H1 (cell line): ENCODE measurements at regions not wholly inside any gene's neighbourhood (a gene's known extent, or its start where the extent isn't known, plus 50 kb on each side); places are given as distances from the start of the nearest gene placed in this dataset.

Source experiments
- CTCF ChIA-PET: fragments of 300-600 bp; sonication (Branson Sonifier 250); formaldehyde crosslinking; loops from one replicate; lab custom pipeline; 2021; ENCODE audit not compliant: partially characterized antibody; lab: Charles Lee
- POLR2A ChIA-PET: fragments of 300-600 bp; sonication (Branson Sonifier 250); formaldehyde crosslinking; loops from one replicate; lab custom pipeline; 2021; ENCODE audit warnings: inconsistent platforms; ENCODE audit not compliant: partially characterized antibody; lab: Charles Lee
- DNase-seq, 2 experiments: peaks; one replicate each; pipeline versions ENCODE4 v3.0.0 to v3.0.0-alpha.2; 2010 to 2022; ENCODE audit warnings: low spot score in 2 of 2, low read depth in 1 of 2, mixed read lengths in 1 of 2
- FAIRE-seq: peaks from 2 replicates; lab custom pipeline; 2011; peaks lifted over from hg19 to GRCh38; lab: Jason Lieb, UNC
- H2AFZ ChIP-seq: 2 replicates; pipeline ENCODE4 v1.8.1; 2012; ENCODE audit warnings: low read length, inconsistent platforms
- H2AK5ac ChIP-seq: 2 replicates; pipeline ENCODE4 v1.6.1; 2013; ENCODE audit warnings: low read depth, low read length
- H2BK120ac ChIP-seq: replicated peaks from 2 replicates; pipeline ENCODE3; 2013; ENCODE audit warnings: low read depth, low read length, inconsistent platforms
- H2BK12ac ChIP-seq: 2 replicates; pipeline ENCODE4 v1.6.1; 2013; ENCODE audit warnings: low read depth, low read length
- H2BK15ac ChIP-seq: 2 replicates; pipeline ENCODE4 v1.6.1; 2013; ENCODE audit warnings: low read length
- H2BK20ac ChIP-seq: 2 replicates; pipeline ENCODE4 v1.6.1; 2013; ENCODE audit warnings: low read length
- H2BK5ac ChIP-seq: 2 replicates; pipeline ENCODE4 v1.6.1; 2013; ENCODE audit warnings: low read depth, low read length
- H3K14ac ChIP-seq: 2 replicates; pipeline ENCODE4 v1.6.1; 2013; ENCODE audit warnings: inconsistent platforms; ENCODE audit not compliant: insufficient read length
- H3K18ac ChIP-seq: 2 replicates; pipeline ENCODE4 v1.6.1; 2013; ENCODE audit warnings: low read length; ENCODE audit errors: extremely low read depth
- H3K23ac ChIP-seq: 2 replicates; pipeline ENCODE4 v1.6.1; 2013; ENCODE audit warnings: inconsistent platforms; ENCODE audit not compliant: insufficient read length
- H3K23me2 ChIP-seq: 2 replicates; pipeline ENCODE4 v1.6.1; 2013; ENCODE audit warnings: low read depth, low read length
- H3K27ac ChIP-seq: 2 replicates; pipeline ENCODE4 v1.6.1; 2011; ENCODE audit warnings: low read depth, low read length, inconsistent platforms
- H3K27me3 ChIP-seq, 4 experiments: replicated peaks in 1 of 4; 1 replicate in 1 of 4; 2 replicates in 3 of 4; pipeline versions ENCODE4 v1.6.1 to v1.8.1; 2011 to 2013; ENCODE audit warnings: low read length in 3 of 4, mild to moderate bottlenecking in 3 of 4, inconsistent platforms in 2 of 4, mixed read lengths in 2 of 4, moderate library complexity in 1 of 4; ENCODE audit not compliant: control insufficient read depth in 3 of 4, insufficient read depth in 3 of 4; ENCODE audit errors: extremely low read depth in 1 of 4
- H3K36me3 ChIP-seq, 4 experiments: 2 replicates each; pipeline versions ENCODE4 v1.6.1 to v1.8.1; 2011 to 2013; ENCODE audit warnings: mild to moderate bottlenecking in 4 of 4, low read length in 3 of 4, moderate library complexity in 2 of 4, control low read depth in 1 of 4, inconsistent platforms in 1 of 4; ENCODE audit not compliant: insufficient read depth in 4 of 4, control insufficient read depth in 2 of 4
- H3K4ac ChIP-seq: replicated peaks from 2 replicates; pipeline ENCODE3; 2013; ENCODE audit warnings: low read length, low read depth, mixed read lengths, inconsistent platforms; ENCODE audit not compliant: insufficient read length
- H3K4me1 ChIP-seq, 4 experiments: replicated peaks in 1 of 4; 1 replicate in 1 of 4; 2 replicates in 3 of 4; pipeline versions ENCODE4 v1.6.1 to v1.8.1; 2011 to 2013; ENCODE audit warnings: low read length in 3 of 4, inconsistent platforms in 2 of 4, mixed read lengths in 1 of 4; ENCODE audit not compliant: insufficient read depth in 4 of 4, control insufficient read depth in 3 of 4
- H3K4me2 ChIP-seq, 2 experiments: 2 replicates each; pipeline versions ENCODE4 v1.6.1 to v1.8.1; 2011 to 2013; ENCODE audit warnings: low read depth in 2 of 2, low read length in 2 of 2, control low read depth in 1 of 2, inconsistent platforms in 1 of 2, mild to moderate bottlenecking in 1 of 2; ENCODE audit not compliant: insufficient read depth in 1 of 2
- H3K4me3 ChIP-seq, 4 experiments: fragments of 200-600, 300-600 bp in 1 of 4; sonication (generic), shearing (Covaris generic), sonication (Bioruptor Twin) in 1 of 4; 2 replicates each; pipeline versions ENCODE4 v1.5.1 to v1.8.1; 2011 to 2016; ENCODE audit warnings: low read length in 4 of 4, low read depth in 3 of 4, control low read depth in 2 of 4, inconsistent platforms in 2 of 4, mild to moderate bottlenecking in 2 of 4, mixed read lengths in 1 of 4, moderate library complexity in 1 of 4; ENCODE audit not compliant: insufficient read depth in 2 of 4; ENCODE audit errors: extremely low read depth in 1 of 4
- H3K56ac ChIP-seq: replicated peaks from 2 replicates; pipeline ENCODE3; 2013; ENCODE audit warnings: low read depth, mild to moderate bottlenecking, mixed read lengths, low read length, inconsistent platforms; ENCODE audit not compliant: insufficient read length
- H3K79me1 ChIP-seq: 2 replicates; pipeline ENCODE4 v1.6.1; 2013; ENCODE audit warnings: low read depth, low read length, control low read depth
- H3K79me2 ChIP-seq, 2 experiments: 2 replicates each; pipeline versions ENCODE4 v1.6.1 to v1.8.1; 2012 to 2013; ENCODE audit warnings: low read length in 2 of 2, mild to moderate bottlenecking in 2 of 2, inconsistent platforms in 1 of 2; ENCODE audit not compliant: insufficient read depth in 2 of 2, control insufficient read depth in 1 of 2
- H3K9ac ChIP-seq, 4 experiments: replicated peaks in 1 of 4; 1 replicate in 1 of 4; 2 replicates in 3 of 4; pipeline versions ENCODE4 v1.6.1 to v1.8.1; 2011 to 2013; ENCODE audit warnings: low read depth in 3 of 4, low read length in 3 of 4, control low read depth in 2 of 4, mild to moderate bottlenecking in 2 of 4, moderate library complexity in 2 of 4, inconsistent platforms in 1 of 4; ENCODE audit errors: extremely low read depth in 1 of 4
- H3K9me3 ChIP-seq, 2 experiments: 2 replicates each; pipeline versions ENCODE4 v1.6.1 to v1.8.1; 2012 to 2013; ENCODE audit warnings: mild to moderate bottlenecking in 2 of 2, moderate library complexity in 2 of 2, control low read depth in 1 of 2, inconsistent platforms in 1 of 2, low read depth in 1 of 2, low read length in 1 of 2, mixed read lengths in 1 of 2; ENCODE audit not compliant: insufficient read depth in 2 of 2
- H4K20me1 ChIP-seq, 2 experiments: replicated peaks in 1 of 2; 2 replicates each; pipeline versions ENCODE3 to v1.8.1; 2011 to 2013; ENCODE audit warnings: inconsistent platforms in 2 of 2, low read length in 2 of 2, mild to moderate bottlenecking in 1 of 2; ENCODE audit not compliant: insufficient read depth in 2 of 2, control insufficient read depth in 1 of 2
- H4K5ac ChIP-seq: 2 replicates; pipeline ENCODE4 v1.6.1; 2013; ENCODE audit warnings: low read length, low read depth, mixed read lengths, inconsistent platforms; ENCODE audit not compliant: insufficient read length
- H4K8ac ChIP-seq: 2 replicates; pipeline ENCODE4 v1.8.0; 2013; ENCODE audit warnings: mild to moderate bottlenecking, moderate library complexity, low read length, inconsistent platforms; ENCODE audit not compliant: insufficient read depth; ENCODE audit errors: extremely low read depth
- H4K91ac ChIP-seq: replicated peaks from 2 replicates; pipeline ENCODE3; 2013; ENCODE audit warnings: low read length, mixed read lengths, inconsistent platforms; ENCODE audit not compliant: insufficient read length
- SP4 ChIP-seq: IDR thresholded peaks from 2 replicates; pipeline ENCODE4 v1.6.1; 2012; ENCODE audit warnings: low read length, inconsistent platforms
- WGBS, 2 experiments: shearing (Covaris generic) in 1 of 2; methylation state at CpG; one replicate each; pipeline versions ENCODE4 v1.1.6 to v1.1.7; 2013 to 2015; ENCODE audit warnings: low lambda C conversion rate in 2 of 2, mixed read lengths in 2 of 2, inconsistent platforms in 1 of 2, low coverage in 1 of 2, missing lambda C conversion rate in 1 of 2; ENCODE audit not compliant: insufficient replicate concordance in 2 of 2, insufficient coverage in 1 of 2, insufficient read length in 1 of 2; ENCODE audit errors: extremely low coverage in 1 of 2, missing lambda C conversion rate in 1 of 2; 5-methylcytosine and 5-hydroxymethylcytosine counted together

- H2AFZ ChIP-seq: no peak overlapping the region
- no peaks in the 10 kb centered on the region for H3K79me2 ChIP-seq
- H2BK5ac ChIP-seq: no peak overlapping the region
- H3K9me3 ChIP-seq: no peaks in the 10 kb centered on the region
- no peak overlapping the region for H3K4me3 ChIP-seq
- no peak overlapping the region for H2BK12ac ChIP-seq
- no peak overlapping the region for H4K8ac ChIP-seq
- H3K23ac ChIP-seq: no peak overlapping the region
- H4K91ac ChIP-seq: no peak overlapping the region
- no peak for FAIRE-seq
- H4K5ac ChIP-seq: no peak overlapping the region
- H2AK5ac ChIP-seq: no peak overlapping the region
- no peak overlapping the region for H3K27ac ChIP-seq
- no peak overlapping the region for H2BK120ac ChIP-seq
- ChIA-PET CTCF (interaction anchor here (0.7 to 1.4 kb wide), 2 partner anchors 16 to 510 kb away, joined by 3 read pairs; no protein-coding TSS in a partner anchor), POLR2A (no interaction called here)
- H3K56ac ChIP-seq: no peak overlapping the region
- no peak overlapping the region for H2BK15ac ChIP-seq
- 94% methylated on average over 5 of the region's 5 CpGs; no CpG with 5 or more reads in 1 of the 2 experiments for WGBS, 2 experiments
- H4K20me1 ChIP-seq: no peaks in the 10 kb centered on the region
- no peaks in the 10 kb centered on the region; the same call in 1 of the 2 replicates for H3K23me2 ChIP-seq
- no peak overlapping the region for H2BK20ac ChIP-seq
- no peaks in the 10 kb centered on the region for H3K36me3 ChIP-seq
- no peak overlapping the region for H3K9ac ChIP-seq
- no peaks in the 10 kb centered on the region; a peak in 1 of 7 replicates for H3K4me1 ChIP-seq
- H3K4ac ChIP-seq: no peak overlapping the region
- no peak overlapping the region for H3K14ac ChIP-seq
- H3K4me2 ChIP-seq: no peak overlapping the region
- no peak overlapping the region for H3K18ac ChIP-seq
- H3K79me1 ChIP-seq: no peaks in the 10 kb centered on the region
- DNase-seq: no peak
- no peaks in the 10 kb centered on the region for H3K27me3 ChIP-seq
- TF ChIP-seq SP4: no peak
- TF ChIP-seq, all 59 proteins: peak for 0
These were observed 65.9 kb upstream of the POMGNT2 start for GRCh38 chr3:43171748-43172147.
